ENCODE measurements at regions not wholly inside any gene's neighbourhood (a gene's known extent, or its start where the extent isn't known, plus 50 kb on each side); places are given as distances from the start of the nearest gene placed in this dataset.

DNA sequence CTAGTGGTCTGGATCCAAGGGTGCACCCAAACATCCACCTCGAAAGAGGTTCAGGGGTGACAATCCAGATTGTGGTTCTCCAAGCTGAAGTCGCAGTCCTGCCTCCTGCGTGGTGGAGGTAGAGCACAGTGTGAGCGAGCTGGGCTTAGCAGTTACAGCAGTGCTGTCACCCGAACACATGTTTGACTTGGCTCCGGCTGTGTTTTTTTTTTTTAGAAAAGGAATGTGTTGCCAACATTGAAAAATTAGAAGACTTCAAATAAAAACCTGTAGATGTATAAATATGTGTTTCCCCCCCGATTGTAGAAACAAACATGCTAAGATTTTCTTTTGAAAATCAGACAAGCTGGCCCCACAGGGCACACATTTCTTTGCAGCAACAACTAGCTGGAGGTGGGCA is 530.8 kb downstream of the SHQ1 start:
- DNase-seq (ENCODE audit: low read depth in 1 of 2, low spot score in 2 of 2) (no peak), FAIRE-seq (no peak)
- Histone ChIP-seq H3K4ac (replicated peaks; ENCODE audit: insufficient read length, low read depth, low read length) (no peak overlapping the region), H4K91ac (replicated peaks; ENCODE audit: insufficient read length, low read length) (no peak overlapping the region), H3K9ac (replicated peaks in 1 of 4; ENCODE audit: extremely low read depth in 1 of 4, low read depth in 3 of 4, low read length in 3 of 4) (no peak overlapping the region), H2BK5ac (ENCODE audit: low read depth, low read length) (no peak overlapping the region), H3K23ac (ENCODE audit: insufficient read length) (no peak overlapping the region), H3K9me3 (ENCODE audit: insufficient read depth in 2 of 2, low read depth in 1 of 2, low read length in 1 of 2) (no peaks in the 10 kb centered on the region), H2BK20ac (ENCODE audit: low read length) (no peak overlapping the region), H3K18ac (ENCODE audit: extremely low read depth, low read length) (no peak overlapping the region), H2BK15ac (ENCODE audit: low read length) (no peak overlapping the region), H3K27ac (ENCODE audit: low read depth, low read length) (no peak overlapping the region), H3K14ac (ENCODE audit: insufficient read length) (no peak overlapping the region), H3K4me3 (ENCODE audit: extremely low read depth in 1 of 4, insufficient read depth in 2 of 4, low read depth in 3 of 4, low read length in 4 of 4) (no peak overlapping the region), H2BK120ac (replicated peaks; ENCODE audit: low read depth, low read length) (no peak overlapping the region), H2AFZ (ENCODE audit: low read length) (no peak overlapping the region), H3K36me3 (ENCODE audit: control insufficient read depth in 2 of 4, insufficient read depth in 4 of 4, low read length in 3 of 4) (no peaks in the 10 kb centered on the region), H3K23me2 (ENCODE audit: low read depth, low read length) (peaks cover 2% of the 10 kb centered on the region; the same call in 1 of the 2 replicates), H2BK12ac (ENCODE audit: low read depth, low read length) (no peak overlapping the region), H3K56ac (replicated peaks; ENCODE audit: insufficient read length, low read depth, low read length) (no peak overlapping the region), H3K4me1 (replicated peaks in 1 of 4; ENCODE audit: control insufficient read depth in 3 of 4, insufficient read depth in 4 of 4, low read length in 3 of 4) (no peaks in the 10 kb centered on the region), H2AK5ac (ENCODE audit: low read depth, low read length) (no peak overlapping the region), H4K8ac (ENCODE audit: extremely low read depth, insufficient read depth, low read length) (no peak overlapping the region), H3K79me2 (ENCODE audit: control insufficient read depth in 1 of 2, insufficient read depth in 2 of 2, low read length in 2 of 2) (no peaks in the 10 kb centered on the region), H3K4me2 (ENCODE audit: insufficient read depth in 1 of 2, low read depth in 2 of 2, low read length in 2 of 2) (no peak overlapping the region), H3K79me1 (ENCODE audit: low read depth, low read length) (no peaks in the 10 kb centered on the region), H3K27me3 (replicated peaks in 1 of 4; ENCODE audit: control insufficient read depth in 3 of 4, extremely low read depth in 1 of 4, insufficient read depth in 3 of 4, low read length in 3 of 4) (no peaks in the 10 kb centered on the region), H4K5ac (ENCODE audit: insufficient read length, low read depth, low read length) (no peak overlapping the region), H4K20me1 (replicated peaks in 1 of 2; ENCODE audit: control insufficient read depth in 1 of 2, insufficient read depth in 2 of 2, low read length in 2 of 2) (no peaks in the 10 kb centered on the region)
- ChIA-PET CTCF (ENCODE audit: partially characterized antibody) (interaction anchor here (0.6 kb wide), 1 partner anchor 107 kb away, joined by 3 read pairs; no protein-coding TSS in a partner anchor), POLR2A (ENCODE audit: partially characterized antibody) (no interaction called here)
- WGBS, 2 experiments (ENCODE audit: extremely low coverage in 1 of 2, insufficient coverage in 1 of 2, insufficient read length in 1 of 2, insufficient replicate concordance in 2 of 2, low coverage in 1 of 2, low lambda C conversion rate in 2 of 2, missing lambda C conversion rate in 1 of 2) = 91% methylated on average over 7 of the region's 7 CpGs; no CpG with 5 or more reads in 1 of the 2 experiments
- no peak for TF ChIP-seq JUN (IDR thresholded peaks at IDR 0.05; ENCODE audit: low read depth, low read length)

Data from H1 (cell line).